A549 (cell line): ENCODE measurements at regions not wholly inside any gene's neighbourhood (a gene's known extent, or its start where the extent isn't known, plus 50 kb on each side); places are given as distances from the start of the nearest gene placed in this dataset.

Experiments used
- CHD2 ChIP-seq: fragments of 150-350 bp; IDR thresholded peaks from 2 replicates; pipeline ENCODE4 v1.6.1; 2014; ENCODE audit warnings: low read length; ENCODE audit not compliant: partially characterized antibody
- CTCF ChIP-seq: fragments of >200 bp; sonication (Bioruptor Twin); formaldehyde crosslinking; IDR thresholded peaks from 3 replicates; pipeline ENCODE4 v1.5.1; 2016
- E2F6 ChIP-seq: IDR thresholded peaks from 2 replicates; pipeline ENCODE4 v1.6.1; 2012; ENCODE audit warnings: low read depth, borderline replicate concordance
- EP300 ChIP-seq, 2 experiments: fragments of >200 bp; sonication (Bioruptor Twin); formaldehyde crosslinking; IDR thresholded peaks; 2 replicates in 1 of 2; 3 replicates in 1 of 2; pipeline ENCODE4 v1.6.1; 2016 to 2017
- POLR2A ChIP-seq: IDR thresholded peaks from 2 replicates; pipeline ENCODE4 v1.6.1; 2012; ENCODE audit warnings: mild to moderate bottlenecking, low read length
- TF ChIP-seq, protein P1 (sequence below): fragments of 200-600 bp; sonication (generic); IDR thresholded peaks from 2 replicates; pipeline ENCODE4 v1.6.1; 2016; ENCODE audit warnings: antibody characterized with exemption, mild to moderate bottlenecking, moderate library complexity
- TF ChIP-seq, protein P2 (sequence below): fragments of 250-450 bp; sonication (Bioruptor Pico); IDR thresholded peaks from 2 replicates; pipeline ENCODE4 v1.5.0; 2021; ENCODE audit warnings: mild to moderate bottlenecking, moderate library complexity, borderline replicate concordance

- TF ChIP-seq, protein P1, sequence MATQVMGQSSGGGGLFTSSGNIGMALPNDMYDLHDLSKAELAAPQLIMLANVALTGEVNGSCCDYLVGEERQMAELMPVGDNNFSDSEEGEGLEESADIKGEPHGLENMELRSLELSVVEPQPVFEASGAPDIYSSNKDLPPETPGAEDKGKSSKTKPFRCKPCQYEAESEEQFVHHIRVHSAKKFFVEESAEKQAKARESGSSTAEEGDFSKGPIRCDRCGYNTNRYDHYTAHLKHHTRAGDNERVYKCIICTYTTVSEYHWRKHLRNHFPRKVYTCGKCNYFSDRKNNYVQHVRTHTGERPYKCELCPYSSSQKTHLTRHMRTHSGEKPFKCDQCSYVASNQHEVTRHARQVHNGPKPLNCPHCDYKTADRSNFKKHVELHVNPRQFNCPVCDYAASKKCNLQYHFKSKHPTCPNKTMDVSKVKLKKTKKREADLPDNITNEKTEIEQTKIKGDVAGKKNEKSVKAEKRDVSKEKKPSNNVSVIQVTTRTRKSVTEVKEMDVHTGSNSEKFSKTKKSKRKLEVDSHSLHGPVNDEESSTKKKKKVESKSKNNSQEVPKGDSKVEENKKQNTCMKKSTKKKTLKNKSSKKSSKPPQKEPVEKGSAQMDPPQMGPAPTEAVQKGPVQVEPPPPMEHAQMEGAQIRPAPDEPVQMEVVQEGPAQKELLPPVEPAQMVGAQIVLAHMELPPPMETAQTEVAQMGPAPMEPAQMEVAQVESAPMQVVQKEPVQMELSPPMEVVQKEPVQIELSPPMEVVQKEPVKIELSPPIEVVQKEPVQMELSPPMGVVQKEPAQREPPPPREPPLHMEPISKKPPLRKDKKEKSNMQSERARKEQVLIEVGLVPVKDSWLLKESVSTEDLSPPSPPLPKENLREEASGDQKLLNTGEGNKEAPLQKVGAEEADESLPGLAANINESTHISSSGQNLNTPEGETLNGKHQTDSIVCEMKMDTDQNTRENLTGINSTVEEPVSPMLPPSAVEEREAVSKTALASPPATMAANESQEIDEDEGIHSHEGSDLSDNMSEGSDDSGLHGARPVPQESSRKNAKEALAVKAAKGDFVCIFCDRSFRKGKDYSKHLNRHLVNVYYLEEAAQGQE, result no peak
- TF ChIP-seq CTCF (no peak), EP300 (IDR thresholded peaks at IDR 0.05) (no peak), POLR2A (no peak), CHD2 (no peak), E2F6 (no peak)
- TF ChIP-seq, protein P2, sequence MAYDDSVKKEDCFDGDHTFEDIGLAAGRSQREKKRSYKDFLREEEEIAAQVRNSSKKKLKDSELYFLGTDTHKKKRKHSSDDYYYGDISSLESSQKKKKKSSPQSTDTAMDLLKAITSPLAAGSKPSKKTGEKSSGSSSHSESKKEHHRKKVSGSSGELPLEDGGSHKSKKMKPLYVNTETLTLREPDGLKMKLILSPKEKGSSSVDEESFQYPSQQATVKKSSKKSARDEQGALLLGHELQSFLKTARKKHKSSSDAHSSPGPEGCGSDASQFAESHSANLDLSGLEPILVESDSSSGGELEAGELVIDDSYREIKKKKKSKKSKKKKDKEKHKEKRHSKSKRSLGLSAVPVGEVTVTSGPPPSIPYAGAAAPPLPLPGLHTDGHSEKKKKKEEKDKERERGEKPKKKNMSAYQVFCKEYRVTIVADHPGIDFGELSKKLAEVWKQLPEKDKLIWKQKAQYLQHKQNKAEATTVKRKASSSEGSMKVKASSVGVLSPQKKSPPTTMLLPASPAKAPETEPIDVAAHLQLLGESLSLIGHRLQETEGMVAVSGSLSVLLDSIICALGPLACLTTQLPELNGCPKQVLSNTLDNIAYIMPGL, result no peak
These were observed 477.6 kb downstream of the FBXO15 start for GRCh38 chr18:73670039-73670438.
